HG02938 (cell line): ENCODE measurements at regions not wholly inside any gene's neighbourhood (a gene's known extent, or its start where the extent isn't known, plus 50 kb on each side); places are given as distances from the start of the nearest gene placed in this dataset.
A peak's percentile ranks its signal among the peaks of the same experiment; 100 is the strongest.

Experiments
- ATAC-seq: cut with Tn5 transposase; IDR thresholded peaks from one replicate; pipeline ENCODE4 v1.9.1; 2021; ENCODE audit warnings: mild to moderate bottlenecking, moderate library complexity; ENCODE audit not compliant: unreplicated experiment

GRCh38 chr6:106035655-106036054 is 50.5 kb upstream of the PRDM1 start:
- ATAC-seq = no peak

- ATAC-seq = no peak
Measured at GRCh38 chr6:106033806-106034205, 52.3 kb upstream of the PRDM1 start.

GRCh38 chr6:106027758-106028157 is 58.4 kb upstream of the PRDM1 start:
- ATAC-seq = no peak

- ATAC-seq = no peak
Measured at GRCh38 chr6:106026748-106027715, 59.1 kb upstream of the PRDM1 start.

- no peak for ATAC-seq
Measured at GRCh38 chr6:106025655-106026054, 60.5 kb upstream of the PRDM1 start.

GRCh38 chr6:106022801-106023200 is 63.3 kb upstream of the PRDM1 start:
- no peak for ATAC-seq

- no peak for ATAC-seq
Measured at GRCh38 chr6:106017454-106017853, 68.7 kb upstream of the PRDM1 start.

GRCh38 chr6:106014955-106015354 is 71.2 kb upstream of the PRDM1 start:
- ATAC-seq = no peak

GRCh38 chr6:106011476-106011875 is 74.7 kb upstream of the PRDM1 start:
- ATAC-seq = no peak

- no peak for ATAC-seq
Measured at GRCh38 chr6:106005954-106006353, 80.2 kb upstream of the PRDM1 start.

- ATAC-seq = no peak
Measured at GRCh38 chr6:106005013-106005412, 81.1 kb upstream of the PRDM1 start.

GRCh38 chr6:106003268-106003987 is 82.7 kb upstream of the PRDM1 start:
- no peak for ATAC-seq

GRCh38 chr6:106002005-106002404 is 84.1 kb upstream of the PRDM1 start:
- no peak for ATAC-seq

GRCh38 chr6:106000935-106001334 is 85.2 kb upstream of the PRDM1 start:
- ATAC-seq = no peak

- no peak for ATAC-seq
Measured at GRCh38 chr6:105997482-105997881, 88.7 kb upstream of the PRDM1 start.

- no peak for ATAC-seq
Measured at GRCh38 chr6:105995391-105995865, 90.7 kb upstream of the PRDM1 start.

GRCh38 chr6:105994591-105995390 is 91.3 kb upstream of the PRDM1 start:
- ATAC-seq = no peak

GRCh38 chr6:105994118-105994590 is 92.0 kb upstream of the PRDM1 start:
- no peak for ATAC-seq

GRCh38 chr6:105993341-105994117 is 92.6 kb upstream of the PRDM1 start:
- ATAC-seq = no peak

GRCh38 chr6:105992315-105992961 is 93.7 kb upstream of the PRDM1 start:
- peak; percentile 71 for ATAC-seq
